DND-41 (cell line): ENCODE measurements at regions not wholly inside any gene's neighbourhood (a gene's known extent, or its start where the extent isn't known, plus 50 kb on each side); places are given as distances from the start of the nearest gene placed in this dataset.

ENCODE experiments used
- ATAC-seq: fragments of 200-7000 bp; cut with Tn5 transposase; 3 replicates; pipeline ENCODE4 v1.9.1; 2021; ENCODE audit warnings: low read depth; ENCODE audit not compliant: insufficient read depth
- DNase-seq: peaks from one replicate; pipeline ENCODE4 v3.0.0-alpha.2; 2020
- H2AFZ ChIP-seq: 2 replicates; pipeline ENCODE4 v1.6.0; 2012; ENCODE audit warnings: low read depth, low read length
- H3K27ac ChIP-seq: 2 replicates; pipeline ENCODE4 v1.5.1; 2012; ENCODE audit warnings: low read length, inconsistent platforms
- H3K27me3 ChIP-seq: fragments of 200-600 bp; sonication (generic); 2 replicates; pipeline ENCODE4 v1.6.0; 2012; ENCODE audit warnings: low read length, mild to moderate bottlenecking, inconsistent platforms; ENCODE audit not compliant: insufficient read depth, poor library complexity
- H3K36me3 ChIP-seq: 2 replicates; pipeline ENCODE4 v1.5.1; 2012; ENCODE audit warnings: low read length, inconsistent platforms; ENCODE audit not compliant: insufficient read depth
- H3K4me1 ChIP-seq: 2 replicates; pipeline ENCODE4 v1.5.1; 2012; ENCODE audit warnings: mild to moderate bottlenecking, low read length; ENCODE audit not compliant: insufficient read depth
- H3K4me2 ChIP-seq: 2 replicates; pipeline ENCODE4 v1.6.0; 2012; ENCODE audit warnings: mild to moderate bottlenecking, moderate library complexity, low read length, inconsistent platforms; ENCODE audit not compliant: insufficient read depth
- H3K4me3 ChIP-seq, 2 experiments: fragments of 200-600 bp in 1 of 2; shearing (Covaris generic) in 1 of 2; 2 replicates each; pipeline ENCODE4 v1.5.1; 2012 to 2016; ENCODE audit warnings: inconsistent platforms in 2 of 2, low read length in 2 of 2, mild to moderate bottlenecking in 2 of 2, low read depth in 1 of 2, moderate library complexity in 1 of 2
- H3K79me2 ChIP-seq: 2 replicates; pipeline ENCODE4 v1.6.0; 2012; ENCODE audit warnings: low read length, inconsistent platforms; ENCODE audit not compliant: insufficient read depth
- H3K9ac ChIP-seq: 2 replicates; pipeline ENCODE4 v1.6.0; 2012; ENCODE audit warnings: low read depth, mild to moderate bottlenecking, inconsistent platforms, low read length, moderate library complexity
- H3K9me3 ChIP-seq: 2 replicates; pipeline ENCODE4 v1.5.1; 2012; ENCODE audit warnings: low read length, moderate library complexity, mild to moderate bottlenecking, inconsistent platforms; ENCODE audit not compliant: insufficient read depth, severe bottlenecking
- H4K20me1 ChIP-seq: 2 replicates; pipeline ENCODE4 v1.6.0; 2012; ENCODE audit warnings: low read length; ENCODE audit not compliant: insufficient read depth
- EZH2 ChIP-seq: IDR thresholded peaks from 3 replicates; pipeline ENCODE4 v1.6.1; 2012; ENCODE audit warnings: borderline replicate concordance, low read depth, mild to moderate bottlenecking, moderate library complexity, low read length, inconsistent platforms; ENCODE audit not compliant: severe bottlenecking
- TF ChIP-seq, protein P1 (sequence below): IDR thresholded peaks from 2 replicates; pipeline ENCODE4 v1.5.1; 2012; ENCODE audit warnings: borderline replicate concordance, low read length, moderate library complexity, mild to moderate bottlenecking; ENCODE audit not compliant: poor library complexity, severe bottlenecking; ENCODE audit errors: extremely low read depth

DNA sequence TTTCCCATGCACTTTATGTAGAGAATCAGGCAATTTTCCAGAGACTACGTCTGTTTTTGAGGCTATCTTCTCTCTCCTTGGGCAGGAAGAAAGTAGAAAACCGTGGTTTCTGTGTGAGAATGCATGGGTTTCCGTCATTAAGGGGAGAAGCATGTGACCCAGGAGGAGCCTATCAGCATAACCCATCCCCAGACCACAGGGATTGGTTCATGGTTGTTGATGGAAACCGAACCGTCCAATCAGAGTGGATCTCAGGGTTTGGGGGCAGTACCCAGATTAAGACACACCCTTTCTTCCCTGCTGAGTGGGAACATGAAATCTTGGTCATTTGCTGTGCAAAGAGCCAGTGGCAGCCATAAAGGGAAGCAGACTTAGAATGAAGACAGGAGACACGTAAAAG is 517.8 kb downstream of the MN1 start:
- no peaks in the 10 kb centered on the region for H3K9me3 ChIP-seq
- ATAC-seq (0 out of 3 replicates have a peak, but pooled peaks have one; percentile 47), DNase-seq (peak; percentile 20)
- no peak for TF ChIP-seq EZH2
- TF ChIP-seq, protein P1, sequence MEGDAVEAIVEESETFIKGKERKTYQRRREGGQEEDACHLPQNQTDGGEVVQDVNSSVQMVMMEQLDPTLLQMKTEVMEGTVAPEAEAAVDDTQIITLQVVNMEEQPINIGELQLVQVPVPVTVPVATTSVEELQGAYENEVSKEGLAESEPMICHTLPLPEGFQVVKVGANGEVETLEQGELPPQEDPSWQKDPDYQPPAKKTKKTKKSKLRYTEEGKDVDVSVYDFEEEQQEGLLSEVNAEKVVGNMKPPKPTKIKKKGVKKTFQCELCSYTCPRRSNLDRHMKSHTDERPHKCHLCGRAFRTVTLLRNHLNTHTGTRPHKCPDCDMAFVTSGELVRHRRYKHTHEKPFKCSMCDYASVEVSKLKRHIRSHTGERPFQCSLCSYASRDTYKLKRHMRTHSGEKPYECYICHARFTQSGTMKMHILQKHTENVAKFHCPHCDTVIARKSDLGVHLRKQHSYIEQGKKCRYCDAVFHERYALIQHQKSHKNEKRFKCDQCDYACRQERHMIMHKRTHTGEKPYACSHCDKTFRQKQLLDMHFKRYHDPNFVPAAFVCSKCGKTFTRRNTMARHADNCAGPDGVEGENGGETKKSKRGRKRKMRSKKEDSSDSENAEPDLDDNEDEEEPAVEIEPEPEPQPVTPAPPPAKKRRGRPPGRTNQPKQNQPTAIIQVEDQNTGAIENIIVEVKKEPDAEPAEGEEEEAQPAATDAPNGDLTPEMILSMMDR, result no peak
- no peaks in the 10 kb centered on the region for H3K36me3 ChIP-seq
- H4K20me1 ChIP-seq, result no peaks in the 10 kb centered on the region
- no peak overlapping the region for H2AFZ ChIP-seq
- no peaks in the 10 kb centered on the region for H3K4me1 ChIP-seq
- H3K4me3 ChIP-seq, result no peak overlapping the region
- H3K27ac ChIP-seq, result no peak overlapping the region
- H3K4me2 ChIP-seq, result no peak overlapping the region
- peaks cover 2% of the 10 kb centered on the region for H3K27me3 ChIP-seq
- no peak overlapping the region for H3K9ac ChIP-seq
- no peaks in the 10 kb centered on the region for H3K79me2 ChIP-seq

DNA sequence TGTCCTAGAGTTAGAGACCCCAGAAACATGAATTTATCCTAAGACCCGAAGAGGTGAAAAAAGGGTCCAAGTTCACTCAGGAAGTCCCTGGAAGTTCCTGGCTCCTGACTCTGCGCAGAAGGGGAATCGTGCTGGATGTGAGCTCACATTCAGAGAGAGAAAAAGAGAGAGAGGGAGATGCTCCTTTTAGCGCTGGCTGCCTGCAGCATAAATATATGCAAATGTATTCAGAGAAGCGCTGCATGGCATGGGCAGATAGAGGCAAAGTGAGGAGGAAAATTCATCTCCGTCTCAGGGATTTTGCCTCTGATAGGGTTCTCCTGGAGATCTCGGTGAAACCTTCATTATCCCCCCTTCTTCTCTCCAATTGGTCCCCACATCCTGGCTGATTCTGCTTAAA is 517.2 kb downstream of the MN1 start:
- Histone ChIP-seq H3K27ac (no peak overlapping the region), H4K20me1 (no peaks in the 10 kb centered on the region)

DNA sequence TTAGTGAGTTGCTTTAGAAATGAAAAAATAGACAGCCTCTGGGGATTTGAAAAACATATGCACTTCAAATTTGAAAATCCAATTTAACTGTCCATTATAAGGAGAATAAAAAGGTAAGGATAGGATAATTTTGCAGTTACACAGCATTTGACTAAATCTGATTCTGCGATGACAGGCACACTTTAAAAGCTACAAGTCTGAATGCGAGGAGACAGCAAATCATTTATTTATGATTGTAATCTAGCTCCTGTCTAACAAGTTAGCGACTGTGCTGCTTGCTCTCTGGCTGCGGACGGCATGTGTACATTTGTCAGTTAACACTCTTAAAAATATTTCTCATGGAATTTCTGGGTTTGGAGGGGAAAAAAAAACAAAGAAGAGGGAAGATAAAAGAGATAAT is 514.8 kb downstream of the MN1 start:
- no peaks in the 10 kb centered on the region for H3K79me2 ChIP-seq
- no peak overlapping the region for H2AFZ ChIP-seq
- no peaks in the 10 kb centered on the region for H4K20me1 ChIP-seq
- H3K36me3 ChIP-seq, result no peaks in the 10 kb centered on the region
- H3K27me3 ChIP-seq, result peaks cover 2% of the 10 kb centered on the region
- DNase-seq (no peak), ATAC-seq (no peak)
- no peak overlapping the region for H3K9ac ChIP-seq
- no peaks in the 10 kb centered on the region for H3K4me1 ChIP-seq
- TF ChIP-seq, protein P1, result no peak
- TF ChIP-seq EZH2, result no peak
- no peak overlapping the region for H3K27ac ChIP-seq
- H3K4me3 ChIP-seq, result no peak overlapping the region
- no peak overlapping the region for H3K4me2 ChIP-seq
- no peaks in the 10 kb centered on the region for H3K9me3 ChIP-seq

More for the DNA sequence above, 517.2 kb downstream of the MN1 start:
- DNase-seq, result no peak
- Histone ChIP-seq H3K36me3 (no peaks in the 10 kb centered on the region), H3K9ac (no peak overlapping the region), H3K4me1 (no peaks in the 10 kb centered on the region), H3K27me3 (peaks cover 2% of the 10 kb centered on the region), H3K4me2 (no peak overlapping the region), H3K79me2 (no peaks in the 10 kb centered on the region), H3K9me3 (no peaks in the 10 kb centered on the region), H2AFZ (no peak overlapping the region), H3K4me3 (no peak overlapping the region)
- TF ChIP-seq, protein P1, result no peak
- TF ChIP-seq EZH2, result no peak
- ATAC-seq, result no peak
